HL-60 (cell line): ENCODE measurements at regions not wholly inside any gene's neighbourhood (a gene's known extent, or its start where the extent isn't known, plus 50 kb on each side); places are given as distances from the start of the nearest gene placed in this dataset.
"Not testable (repeated sequence)": the region's sequence is repeated elsewhere in the genome, so short reads cannot be mapped to it uniquely, and the experiment has no call there.

Source experiments
- DNase-seq, 2 experiments: peaks; one replicate each; pipeline ENCODE4 v3.0.0-alpha.2; 2010 to 2020; ENCODE audit warnings: low read depth in 1 of 2, low spot score in 1 of 2
- H3K27ac ChIP-seq: fragments of 250-450 bp; sonication (Bioruptor Pico); replicated peaks from 2 replicates; pipeline ENCODE4 v1.5.1; 2020; ENCODE audit warnings: mild to moderate bottlenecking, moderate library complexity
- H3K27me3 ChIP-seq: fragments of 250-450 bp; sonication (Bioruptor Pico); 2 replicates; pipeline ENCODE4 v1.5.1; 2021; ENCODE audit warnings: mild to moderate bottlenecking, moderate library complexity; ENCODE audit not compliant: insufficient read depth, poor library complexity, severe bottlenecking
- H3K4me3 ChIP-seq: replicated peaks from 2 replicates; pipeline ENCODE4 v1.5.1; 2011; ENCODE audit warnings: mild to moderate bottlenecking, control low read depth, low read length; ENCODE audit not compliant: insufficient read depth
- GABPA ChIP-seq: IDR thresholded peaks from 2 replicates; pipeline ENCODE4 v1.6.1; 2012; ENCODE audit warnings: low read depth
- POLR2AphosphoS5 ChIP-seq: IDR thresholded peaks from 2 replicates; pipeline ENCODE4 v1.6.1; 2012; ENCODE audit warnings: low read depth
- SPI1 ChIP-seq: IDR thresholded peaks from 2 replicates; pipeline ENCODE4 v1.6.1; 2012; ENCODE audit warnings: low read depth, mild to moderate bottlenecking, borderline replicate concordance
- TF ChIP-seq, protein P1 (sequence below): IDR thresholded peaks from 2 replicates; pipeline ENCODE4 v1.6.1; 2012; ENCODE audit warnings: low read depth; ENCODE audit not compliant: insufficient replicate concordance
- TF ChIP-seq, protein P2 (sequence below): IDR thresholded peaks from one replicate; pipeline ENCODE4 v1.5.1; 2011; ENCODE audit warnings: low read length, control low read depth, inconsistent platforms; ENCODE audit not compliant: insufficient read depth

GRCh38 chr3:162398554-162398953 is 901.9 kb downstream of the OTOL1 start:
- TF ChIP-seq POLR2AphosphoS5 (no peak), SPI1 (no peak), GABPA (no peak)
- TF ChIP-seq, protein P1, sequence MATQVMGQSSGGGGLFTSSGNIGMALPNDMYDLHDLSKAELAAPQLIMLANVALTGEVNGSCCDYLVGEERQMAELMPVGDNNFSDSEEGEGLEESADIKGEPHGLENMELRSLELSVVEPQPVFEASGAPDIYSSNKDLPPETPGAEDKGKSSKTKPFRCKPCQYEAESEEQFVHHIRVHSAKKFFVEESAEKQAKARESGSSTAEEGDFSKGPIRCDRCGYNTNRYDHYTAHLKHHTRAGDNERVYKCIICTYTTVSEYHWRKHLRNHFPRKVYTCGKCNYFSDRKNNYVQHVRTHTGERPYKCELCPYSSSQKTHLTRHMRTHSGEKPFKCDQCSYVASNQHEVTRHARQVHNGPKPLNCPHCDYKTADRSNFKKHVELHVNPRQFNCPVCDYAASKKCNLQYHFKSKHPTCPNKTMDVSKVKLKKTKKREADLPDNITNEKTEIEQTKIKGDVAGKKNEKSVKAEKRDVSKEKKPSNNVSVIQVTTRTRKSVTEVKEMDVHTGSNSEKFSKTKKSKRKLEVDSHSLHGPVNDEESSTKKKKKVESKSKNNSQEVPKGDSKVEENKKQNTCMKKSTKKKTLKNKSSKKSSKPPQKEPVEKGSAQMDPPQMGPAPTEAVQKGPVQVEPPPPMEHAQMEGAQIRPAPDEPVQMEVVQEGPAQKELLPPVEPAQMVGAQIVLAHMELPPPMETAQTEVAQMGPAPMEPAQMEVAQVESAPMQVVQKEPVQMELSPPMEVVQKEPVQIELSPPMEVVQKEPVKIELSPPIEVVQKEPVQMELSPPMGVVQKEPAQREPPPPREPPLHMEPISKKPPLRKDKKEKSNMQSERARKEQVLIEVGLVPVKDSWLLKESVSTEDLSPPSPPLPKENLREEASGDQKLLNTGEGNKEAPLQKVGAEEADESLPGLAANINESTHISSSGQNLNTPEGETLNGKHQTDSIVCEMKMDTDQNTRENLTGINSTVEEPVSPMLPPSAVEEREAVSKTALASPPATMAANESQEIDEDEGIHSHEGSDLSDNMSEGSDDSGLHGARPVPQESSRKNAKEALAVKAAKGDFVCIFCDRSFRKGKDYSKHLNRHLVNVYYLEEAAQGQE, result no peak
- TF ChIP-seq, protein P2, sequence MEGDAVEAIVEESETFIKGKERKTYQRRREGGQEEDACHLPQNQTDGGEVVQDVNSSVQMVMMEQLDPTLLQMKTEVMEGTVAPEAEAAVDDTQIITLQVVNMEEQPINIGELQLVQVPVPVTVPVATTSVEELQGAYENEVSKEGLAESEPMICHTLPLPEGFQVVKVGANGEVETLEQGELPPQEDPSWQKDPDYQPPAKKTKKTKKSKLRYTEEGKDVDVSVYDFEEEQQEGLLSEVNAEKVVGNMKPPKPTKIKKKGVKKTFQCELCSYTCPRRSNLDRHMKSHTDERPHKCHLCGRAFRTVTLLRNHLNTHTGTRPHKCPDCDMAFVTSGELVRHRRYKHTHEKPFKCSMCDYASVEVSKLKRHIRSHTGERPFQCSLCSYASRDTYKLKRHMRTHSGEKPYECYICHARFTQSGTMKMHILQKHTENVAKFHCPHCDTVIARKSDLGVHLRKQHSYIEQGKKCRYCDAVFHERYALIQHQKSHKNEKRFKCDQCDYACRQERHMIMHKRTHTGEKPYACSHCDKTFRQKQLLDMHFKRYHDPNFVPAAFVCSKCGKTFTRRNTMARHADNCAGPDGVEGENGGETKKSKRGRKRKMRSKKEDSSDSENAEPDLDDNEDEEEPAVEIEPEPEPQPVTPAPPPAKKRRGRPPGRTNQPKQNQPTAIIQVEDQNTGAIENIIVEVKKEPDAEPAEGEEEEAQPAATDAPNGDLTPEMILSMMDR, result no peak
- DNase-seq, result no peak
- H3K4me3 ChIP-seq, result no peak overlapping the region
- no peak overlapping the region for H3K27ac ChIP-seq
- H3K27me3 ChIP-seq, result no peaks in the 10 kb centered on the region

GRCh38 chr3:162400697-162401096 is 904.1 kb downstream of the OTOL1 start:
- Histone ChIP-seq H3K27me3 (no peaks in the 10 kb centered on the region), H3K27ac (no peak overlapping the region), H3K4me3 (no peak overlapping the region)
- TF ChIP-seq SPI1, result no peak
- TF ChIP-seq, protein P2, result no peak
- no peak for TF ChIP-seq POLR2AphosphoS5
- TF ChIP-seq GABPA, result no peak
- TF ChIP-seq, protein P1, result no peak
- no peak for DNase-seq

GRCh38 chr3:162411556-162411955 is 914.9 kb downstream of the OTOL1 start:
- H3K27ac ChIP-seq, H3K4me3 ChIP-seq, DNase-seq, H3K27me3 ChIP-seq: not testable (repeated sequence)

- Histone ChIP-seq H3K27me3 (no peaks in the 10 kb centered on the region), H3K27ac (no peak overlapping the region), H3K4me3 (no peak overlapping the region)
- no peak for DNase-seq
- no peak for TF ChIP-seq POLR2AphosphoS5
- TF ChIP-seq, protein P1, result no peak
These were observed 925.1 kb downstream of the OTOL1 start for GRCh38 chr3:162421721-162422120.
